H1 (cell line): ENCODE measurements at regions not wholly inside any gene's neighbourhood (a gene's known extent, or its start where the extent isn't known, plus 50 kb on each side); places are given as distances from the start of the nearest gene placed in this dataset.

Experiments used
- CHD7 ChIP-seq: fragments of 300-600 bp; sonication (generic); IDR thresholded peaks from 2 replicates; pipeline ENCODE4 v1.7.1; 2012; ENCODE audit warnings: low read length, moderate library complexity, mild to moderate bottlenecking, inconsistent platforms; ENCODE audit not compliant: insufficient replicate concordance
- TBP ChIP-seq: IDR thresholded peaks from 2 replicates; pipeline ENCODE4 v1.6.1; 2011; ENCODE audit warnings: low read depth, low read length, improper control_type of control experiment

GRCh38 chr14:100638211-100638855 is 51.1 kb upstream of the BEGAIN start (continued):
- TF ChIP-seq CHD7 = no peak
- no peak for TF ChIP-seq TBP
